AG04449 (cell line): ENCODE measurements at regions not wholly inside any gene's neighbourhood (a gene's known extent, or its start where the extent isn't known, plus 50 kb on each side); places are given as distances from the start of the nearest gene placed in this dataset.

Source experiments
- CTCF ChIA-PET: fragments of 350-600 bp; formaldehyde crosslinking; extraction: SDS; loops from one replicate; lab custom pipeline; 2021; ENCODE audit warnings: antibody characterized with exemption; lab: Yijun Ruan, JAX
- POLR2A ChIA-PET: fragments of 400-600, 350-600 bp; formaldehyde crosslinking; extraction: SDS; loops from one replicate; lab custom pipeline; 2020; ENCODE audit warnings: antibody characterized with exemption, inconsistent platforms; lab: Yijun Ruan, JAX
- DNase-seq: peaks from one replicate; pipeline ENCODE4 v3.0.0-alpha.2; 2010; ENCODE audit warnings: low read depth, low spot score
- H3K4me3 ChIP-seq: 2 replicates; pipeline ENCODE4 v1.5.1; 2011; ENCODE audit warnings: low read depth, mild to moderate bottlenecking, control low read depth, low read length
- TF ChIP-seq, protein P1 (sequence below): IDR thresholded peaks from one replicate; pipeline ENCODE4 v1.5.1; 2011; ENCODE audit warnings: mild to moderate bottlenecking, moderate library complexity, low read length, control low read depth, inconsistent platforms; ENCODE audit not compliant: insufficient read depth; ENCODE audit errors: missing control alignments

DNA sequence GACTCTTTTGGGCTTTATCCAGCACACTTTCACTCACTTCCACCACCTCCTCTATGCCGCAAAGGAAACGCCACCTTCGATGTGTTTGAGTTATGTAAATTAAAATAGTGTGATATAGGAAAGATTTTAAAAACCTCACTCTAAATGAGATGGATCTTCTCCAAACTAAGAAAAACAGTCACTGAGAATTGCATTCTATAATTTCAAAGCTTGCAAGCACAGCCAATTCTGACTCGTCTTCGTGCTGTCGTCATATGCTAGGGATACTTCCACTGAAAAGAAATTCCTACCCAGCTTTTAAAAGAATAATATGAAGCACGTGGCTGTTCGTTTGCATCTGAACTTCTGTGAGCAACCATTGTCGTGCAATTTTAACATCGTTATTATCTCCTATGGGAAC is 162.5 kb downstream of the SH3BP4 start:
- POLR2A ChIA-PET = no interaction called here

DNA sequence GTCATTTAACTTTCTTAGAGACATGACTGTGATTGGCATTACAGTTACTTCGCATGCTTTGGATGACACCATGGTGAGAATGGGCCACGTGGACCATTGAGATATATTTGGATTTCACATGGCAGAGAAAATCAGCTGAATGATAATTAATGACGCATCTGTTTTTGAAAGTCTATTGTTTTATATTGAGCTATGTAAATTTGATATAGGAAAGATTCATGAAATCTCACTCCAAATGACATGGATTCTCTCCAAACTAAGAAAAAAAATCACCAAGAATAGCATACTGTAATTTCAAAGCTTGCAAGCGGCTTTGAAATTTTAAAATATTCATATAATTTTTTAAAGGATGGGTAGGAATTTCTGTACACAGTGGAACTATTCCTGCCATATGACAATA is 163.7 kb downstream of the SH3BP4 start:
- ChIA-PET POLR2A (no interaction called here), CTCF (interaction anchor here (0.7 to 5.7 kb wide), 21 partner anchors 8 to 1667 kb away, joined by 3 to 92 read pairs (median 6); no protein-coding TSS in a partner anchor)
- no peak overlapping the region for H3K4me3 ChIP-seq
- DNase-seq = no peak
- TF ChIP-seq, protein P1, sequence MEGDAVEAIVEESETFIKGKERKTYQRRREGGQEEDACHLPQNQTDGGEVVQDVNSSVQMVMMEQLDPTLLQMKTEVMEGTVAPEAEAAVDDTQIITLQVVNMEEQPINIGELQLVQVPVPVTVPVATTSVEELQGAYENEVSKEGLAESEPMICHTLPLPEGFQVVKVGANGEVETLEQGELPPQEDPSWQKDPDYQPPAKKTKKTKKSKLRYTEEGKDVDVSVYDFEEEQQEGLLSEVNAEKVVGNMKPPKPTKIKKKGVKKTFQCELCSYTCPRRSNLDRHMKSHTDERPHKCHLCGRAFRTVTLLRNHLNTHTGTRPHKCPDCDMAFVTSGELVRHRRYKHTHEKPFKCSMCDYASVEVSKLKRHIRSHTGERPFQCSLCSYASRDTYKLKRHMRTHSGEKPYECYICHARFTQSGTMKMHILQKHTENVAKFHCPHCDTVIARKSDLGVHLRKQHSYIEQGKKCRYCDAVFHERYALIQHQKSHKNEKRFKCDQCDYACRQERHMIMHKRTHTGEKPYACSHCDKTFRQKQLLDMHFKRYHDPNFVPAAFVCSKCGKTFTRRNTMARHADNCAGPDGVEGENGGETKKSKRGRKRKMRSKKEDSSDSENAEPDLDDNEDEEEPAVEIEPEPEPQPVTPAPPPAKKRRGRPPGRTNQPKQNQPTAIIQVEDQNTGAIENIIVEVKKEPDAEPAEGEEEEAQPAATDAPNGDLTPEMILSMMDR = no peak

More for the DNA sequence above, 162.5 kb downstream of the SH3BP4 start:
- TF ChIP-seq, protein P1 = no peak
- H3K4me3 ChIP-seq = no peak overlapping the region
- DNase-seq = no peak
- CTCF ChIA-PET = interaction anchor here (0.6 to 10.1 kb wide), 8 partner anchors 60 to 1139 kb away, joined by 3 to 154 read pairs (median 4); no protein-coding TSS in a partner anchor

DNA sequence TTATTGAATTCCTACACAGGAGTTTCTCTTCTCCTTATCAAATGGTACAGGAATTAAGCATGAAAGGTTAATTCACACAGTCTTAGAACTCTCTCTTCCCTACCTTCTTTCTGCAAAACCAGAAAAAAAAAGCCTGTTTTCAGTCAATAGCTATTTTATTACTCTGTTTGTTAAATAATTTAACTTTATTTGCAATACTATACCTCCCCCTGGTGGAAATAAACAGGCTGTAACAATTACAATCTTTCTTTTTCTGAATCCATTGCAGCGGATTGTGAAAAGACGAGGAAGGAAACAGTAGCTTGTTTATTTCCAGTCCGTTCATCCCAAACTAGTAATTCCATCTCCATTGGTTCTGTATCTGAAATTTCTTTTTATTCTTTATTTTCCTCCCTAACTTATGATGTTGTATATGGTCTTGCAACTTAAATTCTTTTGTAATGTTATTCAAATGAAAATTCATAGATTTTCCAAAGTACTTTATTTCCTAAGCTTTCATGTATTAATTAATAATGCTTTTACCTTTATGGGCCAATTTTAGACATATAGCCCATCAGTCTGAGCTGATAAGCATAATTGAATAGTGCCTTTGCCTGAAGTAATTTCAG is 165.2 kb downstream of the SH3BP4 start:
- no peak overlapping the region for H3K4me3 ChIP-seq
- TF ChIP-seq, protein P1 = peak; percentile 22
- ChIA-PET POLR2A (no interaction called here), CTCF (interaction anchor here (0.6 to 5.7 kb wide), 55 partner anchors 9 to 1669 kb away, joined by 3 to 92 read pairs (median 5); no protein-coding TSS in a partner anchor)
- DNase-seq = no peak

DNA sequence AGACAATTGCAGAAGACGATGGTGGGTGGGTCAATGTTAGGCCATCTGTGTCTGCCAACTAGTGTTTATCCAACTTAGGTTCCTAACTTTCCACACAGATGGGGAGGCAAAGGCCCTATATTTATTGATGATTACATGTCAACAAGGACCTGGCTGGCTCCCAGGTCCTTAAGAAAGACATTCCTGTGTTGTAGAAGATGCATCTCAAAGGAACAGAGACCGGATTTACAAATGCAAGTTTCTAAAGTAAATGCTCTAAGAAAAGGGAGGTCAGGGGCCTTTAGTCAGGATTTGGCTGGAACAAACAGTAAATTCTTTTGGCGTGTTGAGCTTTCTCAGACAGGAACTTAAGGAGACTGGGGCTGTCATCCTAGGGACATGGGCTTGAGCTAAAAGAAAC is 175.0 kb downstream of the SH3BP4 start:
- no peak overlapping the region for H3K4me3 ChIP-seq
- POLR2A ChIA-PET = no interaction called here
- no peak for DNase-seq
- TF ChIP-seq, protein P1 = no peak
- CTCF ChIA-PET = interaction anchor here (0.9 to 20.2 kb wide), 5 partner anchors 10 to 624 kb away, joined by 3 to 340 read pairs (median 11); no protein-coding TSS in a partner anchor

DNA sequence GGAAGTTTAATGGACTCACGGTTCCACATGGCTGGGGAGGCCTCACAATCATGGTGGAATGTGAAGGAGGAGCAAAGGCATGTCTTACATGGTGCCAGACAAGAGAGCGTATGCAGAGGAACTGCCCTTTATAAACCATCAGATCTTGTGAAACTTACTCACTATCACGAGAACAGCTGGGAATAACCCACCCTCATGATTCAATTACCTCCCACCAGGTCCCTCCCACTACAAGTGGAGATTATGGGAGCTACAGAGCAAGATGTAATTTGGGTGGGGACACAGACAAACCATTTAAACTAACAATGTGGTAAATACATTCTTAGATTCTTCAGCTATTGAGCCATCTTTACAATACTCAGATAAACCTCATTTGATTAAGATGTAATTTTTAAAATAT is 176.1 kb downstream of the SH3BP4 start:
- H3K4me3 ChIP-seq = no peak overlapping the region
- POLR2A ChIA-PET = no interaction called here
- CTCF ChIA-PET = interaction anchor here (0.7 to 20.2 kb wide), 6 partner anchors 8 to 625 kb away, joined by 3 to 340 read pairs (median 11); no protein-coding TSS in a partner anchor
- DNase-seq = no peak
- TF ChIP-seq, protein P1 = no peak

DNA sequence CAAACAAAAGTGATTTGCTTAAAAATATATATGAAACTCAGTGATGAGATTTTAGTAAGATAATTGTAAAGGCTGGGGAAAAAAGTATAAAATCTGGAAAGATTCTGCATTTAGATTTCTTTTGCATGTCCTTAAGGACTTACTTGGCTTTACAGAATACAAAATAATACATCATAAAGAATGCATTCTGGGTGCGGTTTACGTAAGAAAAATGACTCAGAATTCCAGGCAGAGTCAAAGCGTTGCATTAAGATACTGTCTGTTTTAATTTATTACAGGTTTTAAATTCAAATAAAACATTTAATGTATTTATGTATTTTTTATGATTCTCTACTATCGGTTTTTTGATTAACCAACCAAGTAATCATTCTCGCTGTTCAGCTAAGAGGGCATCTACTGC is 178.0 kb downstream of the SH3BP4 start:
- ChIA-PET CTCF (interaction anchor here (3.6 to 20.2 kb wide), 3 partner anchors 13 to 617 kb away, joined by 11 to 340 read pairs (median 20); no protein-coding TSS in a partner anchor), POLR2A (no interaction called here)
- no peak overlapping the region for H3K4me3 ChIP-seq
- no peak for DNase-seq
- TF ChIP-seq, protein P1 = no peak
